HPDE6-E6E7 (cell line): ENCODE measurements at regions not wholly inside any gene's neighbourhood (a gene's known extent, or its start where the extent isn't known, plus 50 kb on each side); places are given as distances from the start of the nearest gene placed in this dataset.
A peak's percentile ranks its signal among the peaks of the same experiment; 100 is the strongest.

ENCODE experiments used
- DNase-seq: peaks from one replicate; pipeline ENCODE4 v3.0.0; 2011; ENCODE audit warnings: missing footprints; ENCODE audit errors: extremely low spot score

DNA sequence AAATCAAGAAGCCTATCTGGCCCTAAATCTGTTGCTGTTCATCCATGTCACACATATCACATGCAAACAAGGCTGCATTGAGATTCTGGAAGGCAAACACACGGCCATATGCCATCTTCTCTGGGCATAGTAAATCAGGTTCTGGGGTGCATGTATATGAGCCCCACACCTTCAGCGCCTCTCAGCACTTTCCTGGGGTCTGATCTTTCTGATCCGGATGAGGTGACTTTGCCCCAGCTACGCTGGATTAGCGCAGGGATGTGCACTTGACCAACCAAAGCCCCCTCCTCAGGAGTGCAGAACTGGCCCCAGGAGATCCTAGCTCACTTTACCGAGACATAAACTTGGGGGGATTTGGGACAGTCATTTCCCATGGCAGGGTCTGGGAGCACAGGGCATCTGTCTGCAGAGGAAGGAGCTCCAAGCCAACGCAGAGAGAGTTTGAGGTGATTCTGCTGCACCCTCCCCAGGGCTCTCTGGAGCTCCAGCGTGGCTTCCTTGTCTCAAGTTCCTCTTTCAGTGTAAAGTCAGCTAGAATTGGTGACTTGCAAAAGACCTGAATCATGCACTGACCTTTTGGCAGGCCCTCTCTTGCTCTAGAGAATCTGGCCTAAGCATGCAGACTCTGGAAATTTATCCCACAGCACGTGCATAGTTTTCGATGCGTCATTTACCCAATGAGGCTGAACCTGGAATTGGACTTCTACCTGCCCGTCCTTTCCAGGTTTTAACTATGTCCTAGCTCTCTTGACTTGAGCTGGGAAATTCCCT, 63.5 kb upstream of the KLF13 start:
- DNase-seq, result peak; percentile 63

GRCh38 chr15:31263751-31264558, 62.7 kb upstream of the KLF13 start:
- DNase-seq, result peak; percentile 23

DNA sequence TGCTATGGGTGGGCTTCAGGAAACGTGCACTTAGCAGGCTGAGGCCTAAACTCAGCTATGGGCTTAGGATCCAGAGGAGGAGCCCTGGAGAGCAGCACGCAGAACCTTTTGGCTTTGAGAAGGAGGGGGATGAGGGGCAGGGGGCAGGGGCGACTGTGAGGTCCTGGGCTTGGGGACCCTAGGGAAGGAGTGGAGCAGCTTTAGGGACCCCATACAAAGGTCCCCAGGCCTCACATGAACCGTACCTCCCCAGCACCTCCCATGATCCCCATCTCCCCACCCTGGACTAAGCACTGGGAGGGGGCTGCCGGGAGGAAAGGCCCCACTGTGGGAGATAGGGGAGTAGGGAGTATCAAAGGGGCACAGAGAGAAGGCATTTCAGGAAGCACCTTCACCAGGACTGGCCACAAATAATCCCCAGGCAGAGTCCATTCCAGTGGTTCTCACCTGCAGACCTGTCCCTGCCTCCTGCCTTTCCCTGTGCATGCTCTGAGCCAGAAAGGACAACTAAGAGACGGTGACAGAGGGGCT, 62.0 kb upstream of the KLF13 start:
- DNase-seq, result no peak

DNA sequence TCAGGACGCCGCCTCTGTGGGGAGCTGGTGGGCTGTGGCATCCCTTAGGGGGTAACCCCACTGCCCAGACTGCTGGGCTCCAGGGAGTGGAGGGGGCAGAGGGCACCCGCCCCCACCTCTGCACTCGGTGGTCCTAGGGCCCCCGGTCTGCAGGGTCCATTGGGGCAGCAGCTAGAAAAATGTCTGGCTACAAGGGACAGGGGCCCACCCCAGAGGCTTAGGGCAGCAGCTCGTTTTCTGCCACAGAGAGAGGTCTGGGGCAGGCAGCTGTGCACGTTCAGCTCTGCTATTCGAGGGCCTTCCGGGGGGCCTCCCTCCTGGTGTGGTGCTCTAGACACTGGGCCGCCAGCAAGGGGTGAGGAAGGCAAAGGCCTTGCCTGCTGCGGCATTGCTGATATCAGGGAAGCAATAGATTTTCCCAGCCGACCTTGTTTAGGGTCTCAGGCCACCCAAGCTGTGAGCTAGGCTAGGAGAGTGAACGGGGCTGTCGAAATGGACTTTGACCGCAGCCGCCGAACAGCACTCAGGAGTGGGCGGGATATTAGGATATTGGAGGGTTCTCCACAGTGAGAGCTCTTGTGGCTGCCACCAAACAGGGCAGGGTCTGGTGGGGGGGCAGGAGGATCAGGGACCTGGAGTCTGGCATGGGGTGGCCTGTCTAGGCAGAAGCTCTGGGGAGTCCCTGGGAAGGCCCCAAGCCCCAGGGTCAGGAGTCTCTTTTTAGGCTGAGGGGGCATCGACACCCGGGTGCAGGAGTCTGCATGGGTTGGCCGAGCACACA, 61.4 kb upstream of the KLF13 start:
- no peak for DNase-seq

DNA sequence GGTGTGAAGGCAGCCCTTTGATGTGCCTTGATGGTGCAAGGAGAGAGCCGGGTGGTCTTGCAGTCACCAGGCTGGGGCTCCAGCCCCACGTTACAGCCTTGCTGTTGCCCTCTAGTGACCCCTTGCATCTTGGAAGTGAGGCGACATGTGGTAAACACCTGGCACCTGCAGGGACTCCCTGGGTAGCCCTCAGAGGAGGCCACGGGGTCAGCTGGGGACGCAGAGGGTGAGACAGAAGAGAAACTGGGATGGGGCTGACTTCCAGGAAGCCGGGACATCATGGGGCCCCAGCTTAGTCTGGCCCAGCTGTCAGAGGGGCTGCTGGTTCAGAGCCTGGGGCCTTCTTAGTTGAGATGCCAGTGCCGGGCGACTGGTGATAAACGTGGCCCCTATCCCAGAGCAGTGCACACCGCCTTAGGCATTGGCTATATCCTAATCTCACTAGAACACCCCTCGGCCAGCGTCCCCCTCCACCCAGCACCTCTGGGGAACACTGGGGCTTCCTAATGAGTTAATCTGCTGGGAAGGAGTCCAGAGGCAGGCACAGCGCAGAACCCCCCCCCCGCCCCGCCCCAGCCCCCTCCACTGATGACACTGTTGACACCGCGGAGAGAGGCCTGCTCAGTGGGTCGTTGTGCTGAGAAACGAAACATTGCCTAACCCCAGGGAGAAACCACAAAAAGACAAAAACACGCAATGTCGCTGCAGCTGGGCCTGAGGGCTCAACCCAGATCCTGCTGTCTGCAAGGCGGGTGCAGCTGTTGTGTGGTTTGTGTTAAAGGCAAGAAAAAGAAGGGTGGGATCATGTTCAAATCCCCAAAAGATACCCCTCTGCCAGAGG, 60.5 kb upstream of the KLF13 start:
- DNase-seq, result no peak

- no peak for DNase-seq
Measured at GRCh38 chr15:31266712-31267111, 59.9 kb upstream of the KLF13 start.

DNA sequence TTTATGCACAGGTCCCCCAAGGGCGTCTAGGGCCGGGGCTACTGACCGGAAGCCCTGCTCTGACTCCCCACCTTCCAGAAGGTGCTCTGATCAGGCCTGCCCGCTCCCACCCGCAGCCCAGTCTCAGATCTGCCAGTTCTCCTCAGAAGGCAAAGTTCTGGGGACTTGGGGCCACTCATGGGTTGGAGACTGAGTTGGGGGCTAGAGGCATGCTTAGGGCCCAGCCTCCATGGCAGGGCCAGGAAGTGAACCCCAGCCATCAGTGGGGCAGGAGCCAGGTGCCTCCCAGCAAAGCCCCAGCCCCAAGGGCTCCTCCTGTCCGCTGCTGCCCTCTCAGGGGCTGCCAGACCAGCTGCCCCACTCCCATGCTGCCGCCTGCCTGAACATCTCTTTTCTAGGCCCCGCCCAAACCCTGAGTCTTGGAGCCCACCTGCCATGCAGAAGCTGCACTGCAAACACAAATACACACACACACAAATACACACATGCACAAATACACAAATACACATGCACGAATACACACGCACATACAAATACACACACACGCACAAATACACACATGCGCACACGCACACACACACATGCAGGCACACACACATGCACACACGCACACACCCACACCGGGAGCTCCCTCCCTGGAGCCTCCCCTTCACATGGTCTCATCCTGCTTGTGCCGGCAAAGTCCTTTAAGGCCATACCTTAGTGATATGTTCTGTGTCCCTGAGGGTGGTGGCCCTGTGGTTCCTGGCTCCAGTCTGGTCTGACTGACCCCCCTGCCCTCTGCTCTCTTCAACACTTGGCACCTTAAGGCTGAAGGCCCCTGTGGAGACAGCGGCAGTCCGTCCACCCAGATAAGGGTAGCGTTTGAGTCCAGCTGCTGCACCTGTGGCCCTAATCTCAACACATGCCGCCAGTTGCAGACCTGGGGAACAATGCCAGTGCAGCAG, 59.2 kb upstream of the KLF13 start:
- DNase-seq, result no peak

- no peak for DNase-seq
Measured at GRCh38 chr15:31268108-31268501, 58.5 kb upstream of the KLF13 start.

DNA sequence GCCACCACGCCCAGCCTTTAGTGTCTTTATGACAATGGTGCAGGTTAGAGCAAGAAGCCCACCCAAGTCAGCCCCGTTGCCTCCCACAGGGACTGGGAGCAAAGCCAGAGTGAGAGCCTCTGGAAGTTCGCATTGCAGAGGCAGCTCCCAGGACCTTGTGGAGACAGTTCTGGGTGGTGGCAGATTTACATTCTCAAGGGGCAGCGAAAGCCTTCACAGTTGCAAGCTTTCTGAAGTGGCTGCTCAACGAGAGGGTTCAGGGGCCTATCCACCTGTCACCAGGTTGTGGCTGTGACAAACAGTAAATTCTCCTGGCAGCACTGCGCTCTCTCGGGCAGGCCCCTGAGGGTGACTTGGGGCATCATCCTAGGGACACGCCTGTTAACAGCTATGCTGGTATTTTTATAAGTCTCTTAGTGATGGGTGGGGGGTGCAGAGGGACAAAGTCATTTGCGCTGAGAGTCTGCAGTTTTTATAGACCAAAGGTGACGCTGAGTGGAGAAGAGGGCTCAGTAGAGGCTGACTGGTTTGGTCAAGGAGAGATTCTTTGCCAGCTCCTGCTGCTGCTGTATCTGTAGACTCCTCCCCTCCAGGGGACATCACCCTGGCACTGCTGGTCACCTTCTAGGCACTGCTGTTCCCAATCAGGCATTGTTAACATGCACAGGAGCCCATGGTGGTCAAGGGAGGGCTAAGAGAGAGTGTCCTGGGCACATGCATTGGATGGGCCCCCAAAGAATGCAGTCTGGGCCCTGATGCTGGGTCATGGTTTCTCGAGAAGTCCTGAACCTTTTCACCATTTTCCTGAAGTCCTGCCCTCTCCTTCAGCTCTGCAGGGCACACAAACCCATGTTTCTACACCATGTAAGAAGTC, 57.5 kb upstream of the KLF13 start:
- no peak for DNase-seq

- DNase-seq, result no peak
Measured at GRCh38 chr15:31269816-31270575, 56.6 kb upstream of the KLF13 start.

GRCh38 chr15:31270767-31271166, 55.9 kb upstream of the KLF13 start:
- no peak for DNase-seq

- no peak for DNase-seq
Measured at GRCh38 chr15:31271224-31271635, 55.4 kb upstream of the KLF13 start.

GRCh38 chr15:31271711-31272557, 54.7 kb upstream of the KLF13 start:
- DNase-seq, result no peak

DNA sequence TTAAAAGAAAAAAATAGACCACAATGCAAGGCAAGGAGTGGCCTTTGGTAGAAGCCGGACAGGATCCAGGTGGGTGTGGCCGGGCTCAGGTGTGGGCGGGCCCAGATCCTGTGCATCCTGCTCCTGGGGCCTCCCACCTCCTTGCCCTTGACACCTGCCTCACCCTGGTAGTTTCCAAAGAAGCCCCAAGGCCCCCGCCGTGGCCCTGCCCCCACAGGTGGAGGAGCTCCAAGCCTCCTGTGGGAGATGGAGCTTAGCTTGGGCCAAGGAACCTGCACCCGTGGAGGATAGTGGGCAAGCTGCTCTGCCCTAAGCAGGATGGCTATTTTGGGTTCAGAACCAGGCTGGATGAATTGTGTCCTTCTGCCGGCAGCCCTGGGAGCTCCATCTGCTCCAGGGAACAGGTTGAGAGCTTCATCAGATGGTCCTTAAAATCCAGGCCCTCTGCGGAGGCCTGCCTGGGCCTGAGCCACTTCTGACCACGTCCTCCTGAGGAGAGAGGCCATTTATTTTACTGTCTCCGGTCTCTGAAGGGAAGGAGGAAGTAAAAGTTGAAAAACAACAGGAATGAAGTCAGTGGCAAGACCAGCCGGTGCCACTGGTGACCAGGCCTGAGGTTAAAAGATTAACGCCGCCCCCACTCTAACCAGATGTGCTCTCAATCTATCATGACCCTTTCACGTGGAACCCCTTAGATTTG, 53.9 kb upstream of the KLF13 start:
- DNase-seq, result no peak

- DNase-seq, result no peak
Measured at GRCh38 chr15:31273258-31273941, 53.2 kb upstream of the KLF13 start.
